HUES48 (cell line): ENCODE measurements at regions not wholly inside any gene's neighbourhood (a gene's known extent, or its start where the extent isn't known, plus 50 kb on each side); places are given as distances from the start of the nearest gene placed in this dataset.

Experiments
- H3K27ac ChIP-seq: one replicate; pipeline ENCODE4 v1.7.0; 2013; ENCODE audit warnings: low read depth, low read length, inconsistent platforms
- H3K27me3 ChIP-seq: 2 replicates; pipeline ENCODE4 v1.6.1; 2013; ENCODE audit warnings: mild to moderate bottlenecking, low read length; ENCODE audit not compliant: control insufficient read depth, insufficient read depth
- H3K36me3 ChIP-seq: 2 replicates; pipeline ENCODE4 v1.6.1; 2013; ENCODE audit warnings: low read length; ENCODE audit not compliant: control insufficient read depth, insufficient read depth
- H3K4me1 ChIP-seq: 2 replicates; pipeline ENCODE4 v1.6.1; 2013; ENCODE audit warnings: mild to moderate bottlenecking, low read length; ENCODE audit not compliant: control insufficient read depth, insufficient read depth
- H3K4me3 ChIP-seq: 2 replicates; pipeline ENCODE4 v1.5.1; 2013; ENCODE audit warnings: mild to moderate bottlenecking, low read depth, low read length
- H3K9ac ChIP-seq: 2 replicates; pipeline ENCODE4 v1.6.1; 2013; ENCODE audit warnings: mild to moderate bottlenecking, low read depth, low read length, moderate library complexity
- H3K9me3 ChIP-seq: 2 replicates; pipeline ENCODE4 v1.6.1; 2013; ENCODE audit warnings: low read length; ENCODE audit not compliant: control insufficient read depth, insufficient read depth

GRCh38 chr9:87137718-87138117 is 190.4 kb upstream of the GAS1 start:
- Histone ChIP-seq H3K36me3 (no peaks in the 10 kb centered on the region), H3K27ac (no peak overlapping the region), H3K9me3 (no peaks in the 10 kb centered on the region), H3K27me3 (no peaks in the 10 kb centered on the region), H3K9ac (no peak overlapping the region), H3K4me3 (no peak overlapping the region), H3K4me1 (no peaks in the 10 kb centered on the region)

GRCh38 chr9:87138128-87139040 is 191.1 kb upstream of the GAS1 start:
- Histone ChIP-seq H3K27ac (no peak overlapping the region), H3K4me3 (no peak overlapping the region), H3K27me3 (no peaks in the 10 kb centered on the region), H3K36me3 (no peaks in the 10 kb centered on the region), H3K9ac (no peak overlapping the region), H3K9me3 (no peaks in the 10 kb centered on the region), H3K4me1 (no peaks in the 10 kb centered on the region)

- Histone ChIP-seq H3K27me3 (no peaks in the 10 kb centered on the region), H3K4me3 (no peak overlapping the region)
These were observed 191.9 kb upstream of the GAS1 start for GRCh38 chr9:87139099-87139730.

GRCh38 chr9:87140142-87140541 is 192.8 kb upstream of the GAS1 start:
- Histone ChIP-seq H3K27ac (no peak overlapping the region), H3K9me3 (no peaks in the 10 kb centered on the region), H3K4me1 (no peaks in the 10 kb centered on the region), H3K4me3 (no peak overlapping the region), H3K9ac (no peak overlapping the region), H3K36me3 (no peaks in the 10 kb centered on the region), H3K27me3 (peaks cover 2% of the 10 kb centered on the region; the same call in 1 of the 2 replicates)

More at GRCh38 chr9:87139099-87139730, 191.9 kb upstream of the GAS1 start:
- no peaks in the 10 kb centered on the region for H3K36me3 ChIP-seq
- H3K4me1 ChIP-seq: no peaks in the 10 kb centered on the region
- H3K9me3 ChIP-seq: no peaks in the 10 kb centered on the region
- H3K27ac ChIP-seq: no peak overlapping the region
- H3K9ac ChIP-seq: no peak overlapping the region

GRCh38 chr9:87140605-87141109 is 193.4 kb upstream of the GAS1 start:
- Histone ChIP-seq H3K27ac (no peak overlapping the region), H3K36me3 (no peaks in the 10 kb centered on the region), H3K9me3 (no peaks in the 10 kb centered on the region), H3K4me3 (no peak overlapping the region), H3K27me3 (peaks cover 5% of the 10 kb centered on the region; the same call in 1 of the 2 replicates), H3K9ac (no peak overlapping the region), H3K4me1 (no peaks in the 10 kb centered on the region)

- Histone ChIP-seq H3K27ac (no peak overlapping the region), H3K27me3 (peaks cover 5% of the 10 kb centered on the region; the same call in 1 of the 2 replicates)
These were observed 193.8 kb upstream of the GAS1 start for GRCh38 chr9:87141124-87141523.

GRCh38 chr9:87146933-87147332 is 199.6 kb upstream of the GAS1 start:
- H3K27me3 ChIP-seq: peaks cover 26% of the 10 kb centered on the region
- peaks cover 7% of the 10 kb centered on the region for H3K4me1 ChIP-seq
- H3K4me3 ChIP-seq: no peak overlapping the region
- H3K9me3 ChIP-seq: no peaks in the 10 kb centered on the region
- no peaks in the 10 kb centered on the region for H3K36me3 ChIP-seq
- no peak overlapping the region for H3K9ac ChIP-seq
- no peak overlapping the region for H3K27ac ChIP-seq

More at GRCh38 chr9:87141124-87141523, 193.8 kb upstream of the GAS1 start:
- Histone ChIP-seq H3K4me3 (no peak overlapping the region), H3K4me1 (no peaks in the 10 kb centered on the region), H3K9me3 (no peaks in the 10 kb centered on the region), H3K36me3 (no peaks in the 10 kb centered on the region), H3K9ac (no peak overlapping the region)

- Histone ChIP-seq H3K4me1 (peaks cover 7% of the 10 kb centered on the region), H3K9ac (peak overlapping the region; percentile 61), H3K4me3 (peak overlapping the region; percentile 42; the same call in 1 of the 2 replicates), H3K27ac (no peak overlapping the region), H3K36me3 (no peaks in the 10 kb centered on the region), H3K9me3 (no peaks in the 10 kb centered on the region), H3K27me3 (peaks cover 26% of the 10 kb centered on the region)
These were observed 200.5 kb upstream of the GAS1 start for GRCh38 chr9:87147839-87148238.

- H3K27ac ChIP-seq: no peak overlapping the region
These were observed 201.2 kb upstream of the GAS1 start for GRCh38 chr9:87148331-87149104.

GRCh38 chr9:87149799-87150198 is 202.5 kb upstream of the GAS1 start:
- Histone ChIP-seq H3K27ac (no peak overlapping the region), H3K36me3 (no peaks in the 10 kb centered on the region), H3K4me1 (peaks cover 7% of the 10 kb centered on the region), H3K27me3 (peaks cover 26% of the 10 kb centered on the region), H3K4me3 (no peak overlapping the region), H3K9ac (no peak overlapping the region), H3K9me3 (no peaks in the 10 kb centered on the region)

More at GRCh38 chr9:87148331-87149104, 201.2 kb upstream of the GAS1 start:
- H3K36me3 ChIP-seq: no peaks in the 10 kb centered on the region
- no peaks in the 10 kb centered on the region for H3K9me3 ChIP-seq
- H3K4me1 ChIP-seq: peaks cover 7% of the 10 kb centered on the region
- peak overlapping the region; percentile 42; the same call in 1 of the 2 replicates for H3K4me3 ChIP-seq
- peak overlapping the region; percentile 61 for H3K9ac ChIP-seq
- peaks cover 26% of the 10 kb centered on the region for H3K27me3 ChIP-seq
